Glomerular visceral epithelial cell (primary cell): ENCODE measurements at regions not wholly inside any gene's neighbourhood (a gene's known extent, or its start where the extent isn't known, plus 50 kb on each side); places are given as distances from the start of the nearest gene placed in this dataset.

Experiments used
- DNase-seq: peaks from one replicate; pipeline ENCODE4 v3.0.0-alpha.2; 2016; ENCODE audit errors: extremely low spot score

GRCh38 chrX:39972340-39972739 is 125.4 kb downstream of the BCOR start:
- peak; percentile 33 for DNase-seq

GRCh38 chrX:39973810-39974209 is 123.9 kb downstream of the BCOR start:
- no peak for DNase-seq

DNA sequence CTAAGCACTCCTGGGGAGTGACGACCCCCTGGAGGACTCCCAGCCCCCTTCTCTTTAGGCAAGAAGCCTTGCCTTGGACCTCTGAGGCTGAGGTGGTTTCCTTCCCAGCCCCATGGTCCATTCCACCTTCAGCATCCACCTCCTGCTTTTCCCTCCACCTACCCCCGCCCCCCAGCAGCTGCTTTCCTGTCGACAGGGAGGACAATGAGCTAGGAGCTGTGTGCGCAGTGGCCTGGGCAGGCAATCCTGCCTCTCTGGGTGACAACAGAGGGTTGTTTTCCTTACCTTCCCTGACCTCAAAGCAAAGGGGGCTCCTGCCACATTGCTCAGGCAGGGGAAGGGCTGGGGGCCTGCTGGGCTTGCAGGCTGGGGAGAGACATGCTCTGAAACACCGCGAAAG is 123.5 kb downstream of the BCOR start:
- DNase-seq, result no peak

GRCh38 chrX:39975101-39975925 is 122.4 kb downstream of the BCOR start:
- DNase-seq, result no peak

DNA sequence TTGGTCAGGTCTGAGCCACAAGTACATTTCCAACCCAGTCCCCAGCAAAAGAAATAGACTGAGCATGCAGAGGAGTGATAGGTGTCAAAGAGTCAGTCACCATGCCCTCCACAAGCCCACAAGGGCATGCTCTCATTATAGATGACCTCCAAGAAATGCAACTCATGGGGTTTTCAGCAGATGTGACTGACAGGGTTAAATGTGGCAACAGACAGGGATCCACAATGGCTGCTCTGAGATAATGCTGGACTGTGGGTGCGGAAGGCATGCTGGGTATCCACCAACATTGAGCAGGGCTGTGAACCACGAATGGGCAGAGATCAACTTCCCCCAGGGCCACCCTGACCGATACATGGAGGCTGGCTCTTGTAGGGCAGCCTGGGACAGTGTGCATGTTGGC is 115.8 kb downstream of the BCOR start:
- no peak for DNase-seq

- DNase-seq, result no peak
These were observed 114.8 kb downstream of the BCOR start for GRCh38 chrX:39982948-39983347.

GRCh38 chrX:39983715-39984114 is 114.0 kb downstream of the BCOR start:
- DNase-seq, result peak; percentile 73

DNA sequence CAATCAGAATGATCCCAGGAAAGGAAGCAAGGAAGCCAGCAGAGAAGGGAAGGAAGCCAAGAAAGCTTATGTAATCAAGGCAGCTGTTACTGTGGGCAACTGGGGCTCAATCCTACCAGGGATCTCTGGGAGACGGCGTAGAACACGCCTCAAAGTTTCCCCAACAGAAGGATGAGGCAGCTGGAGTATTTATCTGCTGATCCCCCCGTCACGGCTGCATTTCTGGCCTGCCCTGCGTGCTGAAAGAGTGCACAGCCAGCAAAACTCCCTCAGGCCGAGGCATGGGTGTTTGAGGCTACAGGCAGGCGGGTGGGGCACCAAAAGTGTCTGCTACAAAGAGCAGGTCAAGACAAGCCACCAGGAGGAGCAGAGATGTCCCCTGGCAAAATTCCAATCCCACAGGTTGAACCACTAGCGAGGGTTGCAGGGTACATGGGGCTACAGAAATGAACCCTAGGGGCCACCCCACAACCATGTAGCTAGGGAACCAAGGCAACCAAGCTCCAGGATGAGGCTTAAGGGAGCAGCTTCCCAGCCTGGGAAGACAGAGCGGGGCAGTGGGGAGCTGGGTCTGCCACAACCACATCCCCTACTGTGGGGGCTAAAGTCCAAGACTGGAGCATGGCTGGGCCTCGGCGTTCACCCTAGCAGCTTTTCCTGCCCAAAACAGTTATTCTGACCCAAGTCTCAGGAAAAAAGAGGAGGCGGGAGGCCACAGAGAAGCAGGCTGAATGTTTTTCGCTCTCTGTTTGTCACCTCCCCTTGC is 113.4 kb downstream of the BCOR start:
- DNase-seq, result no peak

DNA sequence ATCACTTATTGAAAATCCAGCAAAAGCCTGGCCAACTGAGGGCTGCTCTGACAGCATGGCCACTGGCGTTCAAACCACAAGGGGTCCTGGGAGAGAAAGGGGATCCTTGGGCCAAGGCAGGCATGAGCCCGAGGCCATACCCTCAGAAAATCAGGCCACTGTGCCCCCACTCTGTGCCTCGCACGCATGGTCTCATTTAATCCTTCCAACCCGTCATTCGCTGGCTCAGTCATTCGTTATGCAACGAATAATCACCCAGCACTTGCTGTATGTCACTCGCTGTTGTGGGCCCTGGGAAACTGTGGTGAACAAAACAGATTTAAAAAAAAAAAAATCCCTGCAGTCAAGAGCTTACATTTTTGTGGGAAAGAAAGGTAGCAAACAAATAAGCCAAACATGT is 112.7 kb downstream of the BCOR start:
- no peak for DNase-seq

DNA sequence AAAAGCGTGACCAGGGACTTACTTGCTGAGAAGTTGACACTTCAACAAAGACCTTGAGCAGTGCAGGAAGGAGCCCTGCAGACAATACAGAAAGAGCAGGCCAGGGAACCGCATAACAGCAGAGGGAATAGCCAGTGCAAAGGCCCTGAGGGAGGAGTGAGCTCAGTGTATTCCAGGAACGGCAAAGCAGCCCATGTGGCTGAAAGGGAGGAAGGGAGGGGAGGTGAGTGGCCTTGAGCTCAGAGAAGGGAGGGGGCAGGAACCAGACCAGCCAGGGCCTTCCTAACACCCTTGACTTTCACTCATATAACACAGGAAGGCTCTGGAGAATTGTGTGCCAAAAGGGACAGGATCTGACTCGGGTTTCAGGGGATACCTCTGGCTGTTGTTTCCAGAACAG is 112.2 kb downstream of the BCOR start:
- no peak for DNase-seq

GRCh38 chrX:39988496-39988895 is 109.3 kb downstream of the BCOR start:
- DNase-seq, result no peak

DNA sequence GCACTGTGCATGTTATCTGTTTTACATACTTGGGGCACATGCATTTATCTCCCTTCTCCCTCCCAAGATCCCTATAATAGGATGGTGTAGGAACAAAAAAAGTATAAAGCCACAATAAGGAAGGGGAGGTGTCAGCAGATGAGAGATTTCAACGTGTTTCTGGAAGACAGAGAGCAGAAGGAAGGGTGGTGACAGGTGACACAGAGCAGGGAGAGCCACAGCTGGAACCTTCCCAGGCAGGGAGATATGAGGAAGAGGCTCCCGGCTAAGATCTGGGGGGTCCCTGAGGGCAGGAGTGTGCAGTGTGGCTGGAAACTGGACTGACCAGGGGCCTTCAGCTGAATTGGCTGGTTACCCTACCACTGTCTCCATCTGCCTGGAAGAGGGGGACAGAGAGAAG is 107.4 kb downstream of the BCOR start:
- no peak for DNase-seq

GRCh38 chrX:39992300-39992699 is 105.5 kb downstream of the BCOR start:
- no peak for DNase-seq

- DNase-seq, result no peak
These were observed 102.3 kb downstream of the BCOR start for GRCh38 chrX:39995457-39995856.

DNA sequence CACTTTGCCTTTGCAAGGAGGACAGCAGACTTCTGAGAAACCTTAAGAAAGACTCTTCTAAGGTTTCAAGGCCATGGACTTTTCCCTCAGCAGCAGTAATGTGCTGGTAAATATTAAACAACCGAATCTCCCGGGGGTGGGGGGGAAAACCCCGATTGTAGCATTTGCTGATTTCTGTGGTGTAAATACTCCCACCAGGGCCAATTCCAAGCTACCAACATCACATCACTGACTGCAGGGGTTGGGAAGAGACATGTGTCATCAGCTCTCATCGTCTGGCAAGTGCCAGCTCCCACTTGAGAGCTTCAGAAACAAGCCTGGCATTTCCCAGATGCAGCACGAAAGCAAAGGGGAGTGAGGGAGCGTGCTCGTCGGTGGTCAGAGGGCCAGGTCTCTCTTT is 101.2 kb downstream of the BCOR start:
- peak; percentile 75 for DNase-seq

DNA sequence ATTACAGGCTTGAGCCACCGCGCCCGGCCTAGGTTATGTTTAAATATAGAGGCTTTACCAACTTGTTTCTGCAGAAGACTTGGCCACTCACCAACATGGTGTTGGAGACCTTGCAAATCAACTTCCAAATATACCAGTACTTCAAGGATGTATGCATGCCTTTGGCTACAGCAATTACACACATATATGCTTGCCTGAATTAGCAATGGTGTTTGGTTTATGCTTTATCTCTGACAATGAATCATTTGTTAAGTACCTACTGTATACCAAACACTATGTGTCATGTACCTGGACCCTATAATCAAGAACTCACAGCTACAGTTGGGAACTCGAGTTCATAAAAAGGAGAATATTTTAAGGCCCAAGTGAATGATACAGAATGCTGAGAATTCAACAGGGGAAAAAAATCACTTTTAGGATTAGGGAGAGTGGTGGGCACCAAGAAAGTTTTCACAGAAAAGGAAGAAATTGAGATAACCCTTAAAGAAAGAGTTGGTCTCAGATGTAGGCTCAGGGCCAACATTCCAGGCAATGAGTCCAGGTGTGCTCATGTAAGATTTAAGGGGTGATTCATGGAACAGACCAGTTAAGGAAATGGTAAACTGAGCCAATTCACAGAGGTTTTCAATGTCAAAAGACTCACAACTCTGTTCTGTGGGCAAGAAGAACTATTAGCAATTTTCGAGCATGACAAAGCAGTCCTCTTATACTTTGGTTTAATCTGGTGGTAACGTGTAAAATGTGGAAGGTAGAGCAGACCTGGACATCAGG is 98.9 kb downstream of the BCOR start:
- DNase-seq, result no peak
